GM12892 (cell line): ENCODE measurements at regions not wholly inside any gene's neighbourhood (a gene's known extent, or its start where the extent isn't known, plus 50 kb on each side); places are given as distances from the start of the nearest gene placed in this dataset.

Experiments used
- POLR2A ChIP-seq: IDR thresholded peaks from 2 replicates; pipeline ENCODE4 v1.6.1; 2011; ENCODE audit warnings: low read depth, low read length, control low read depth
- POLR2AphosphoS5 ChIP-seq: IDR thresholded peaks from 2 replicates; pipeline ENCODE4 v1.6.1; 2011; ENCODE audit warnings: low read depth, low read length, control low read depth
- TAF1 ChIP-seq: IDR thresholded peaks from 2 replicates; pipeline ENCODE4 v1.6.1; 2011; ENCODE audit warnings: low read depth, mild to moderate bottlenecking, control low read depth, low read length, borderline replicate concordance

- TF ChIP-seq POLR2A (no peak), POLR2AphosphoS5 (no peak), TAF1 (no peak)
Observed at GRCh38 chr11:70738661-70739060, 340.3 kb downstream of the CTTN start.
